ENCODE measurements at regions not wholly inside any gene's neighbourhood (a gene's known extent, or its start where the extent isn't known, plus 50 kb on each side); places are given as distances from the start of the nearest gene placed in this dataset.

- WGBS, 2 donors = 36 to 66% methylated on average over 4 of the region's 4 CpGs
- DNase-seq = no peak
- no peaks in the 10 kb centered on the region for H3K4me1 ChIP-seq
- no peaks in the 10 kb centered on the region for H3K36me3 ChIP-seq
- intact Hi-C loops (cut with DNase I) = no loop called here
- no peak overlapping the region for H3K27ac ChIP-seq
- no peak overlapping the region for H3K4me3 ChIP-seq
- TF ChIP-seq POLR2A (IDR thresholded peaks at IDR 0.05) = no peak
- TF ChIP-seq POLR2AphosphoS5 (IDR thresholded peaks at IDR 0.05) = no peak
- no peak for TF ChIP-seq EP300 (IDR thresholded peaks at IDR 0.05)
- no peak for TF ChIP-seq CTCF (IDR thresholded peaks at IDR 0.05)
- H3K9me3 ChIP-seq = no peaks in the 10 kb centered on the region
- no peaks in the 10 kb centered on the region for H3K27me3 ChIP-seq
Observed at GRCh38 chr20:10783707-10784553, 110.1 kb upstream of the JAG1 start.

GRCh38 chr20:10784554-10785183, 110.9 kb upstream of the JAG1 start:
- DNase-seq = no peak
- no peak overlapping the region for H3K4me3 ChIP-seq
- no peak for TF ChIP-seq EP300 (IDR thresholded peaks at IDR 0.05)
- no peak for TF ChIP-seq POLR2AphosphoS5 (IDR thresholded peaks at IDR 0.05)
- no peak for TF ChIP-seq POLR2A (IDR thresholded peaks at IDR 0.05)
- no peak for TF ChIP-seq CTCF (IDR thresholded peaks at IDR 0.05)
- H3K36me3 ChIP-seq = no peaks in the 10 kb centered on the region
- no peaks in the 10 kb centered on the region for H3K4me1 ChIP-seq
- intact Hi-C loops (cut with DNase I) = no loop called here
- no peak overlapping the region for H3K27ac ChIP-seq
- H3K27me3 ChIP-seq = no peaks in the 10 kb centered on the region
- no peaks in the 10 kb centered on the region for H3K9me3 ChIP-seq
- WGBS, 2 donors = 36 to 77% methylated on average over 6 of the region's 6 CpGs

- Histone ChIP-seq H3K4me3 (no peak overlapping the region), H3K4me1 (no peaks in the 10 kb centered on the region), H3K27ac (no peak overlapping the region), H3K36me3 (no peaks in the 10 kb centered on the region), H3K9me3 (no peaks in the 10 kb centered on the region), H3K27me3 (no peaks in the 10 kb centered on the region)
- TF ChIP-seq CTCF (IDR thresholded peaks at IDR 0.05) (no peak), POLR2A (IDR thresholded peaks at IDR 0.05) (no peak), EP300 (IDR thresholded peaks at IDR 0.05) (no peak), POLR2AphosphoS5 (IDR thresholded peaks at IDR 0.05) (no peak)
- WGBS, 2 donors = 79 to 88% methylated on average over 1 of the region's 1 CpG
- intact Hi-C loops (cut with DNase I) = no loop called here
- DNase-seq = no peak
Observed at GRCh38 chr20:10786678-10787077, 112.9 kb upstream of the JAG1 start.

GRCh38 chr20:10788055-10788454, 114.3 kb upstream of the JAG1 start:
- intact Hi-C loops (cut with DNase I) = no loop called here
- Histone ChIP-seq H3K27ac (no peak overlapping the region), H3K36me3 (no peaks in the 10 kb centered on the region), H3K9me3 (no peaks in the 10 kb centered on the region), H3K27me3 (no peaks in the 10 kb centered on the region), H3K4me3 (no peak overlapping the region), H3K4me1 (peaks cover 0 to 5% (median 0%) of the 10 kb centered on the region in 4 donors)
- TF ChIP-seq POLR2AphosphoS5 (IDR thresholded peaks at IDR 0.05) = no peak
- TF ChIP-seq POLR2A (IDR thresholded peaks at IDR 0.05) = no peak
- TF ChIP-seq EP300 (IDR thresholded peaks at IDR 0.05) = no peak
- TF ChIP-seq CTCF (IDR thresholded peaks at IDR 0.05) = no peak
- 61 to 83% methylated on average over 2 of the region's 2 CpGs for WGBS, 2 donors
- no peak for DNase-seq

Data from sigmoid colon (tissue), 6 donors.